K562 (cell line): ENCODE measurements at regions not wholly inside any gene's neighbourhood (a gene's known extent, or its start where the extent isn't known, plus 50 kb on each side); places are given as distances from the start of the nearest gene placed in this dataset.

ENCODE experiments used
- ATAC-seq: fragments of 200-7000 bp; cut with Tn5 transposase; 3 replicates; pipeline ENCODE4 v1.9.1; 2020; ENCODE audit warnings: moderate library complexity
- BruUV-seq: library from RNA; stranded (reverse); fragments of 400-500 nt; replicated peaks from 2 replicates; lab custom pipeline; 2021; lab: Mats Ljungman, UMichigan
- CTCF ChIA-PET: fragments of 300-600 bp; formaldehyde crosslinking; extraction: SDS; loops from one replicate; lab custom pipeline; 2021; ENCODE audit warnings: low intra/inter-chr PET ratio; lab: Yijun Ruan, JAX
- POLR2A ChIA-PET: fragments of 300-600, 350-650 bp; sonication (Branson Sonifier 250); formaldehyde crosslinking; extraction: SDS; loops from one replicate; lab custom pipeline; 2021; ENCODE audit warnings: antibody characterized with exemption, inconsistent platforms; lab: Yijun Ruan, JAX
- DNase-seq, 4 experiments: peaks; one replicate each; pipeline versions ENCODE4 v3.0.0 to v3.0.0-alpha.2; 2011 to 2018; ENCODE audit warnings: low spot score in 3 of 4, mixed read lengths in 3 of 4; ENCODE audit errors: extremely low read depth in 1 of 4
- FAIRE-seq: peaks from 2 replicates; lab custom pipeline; 2011; peaks lifted over from hg19 to GRCh38; lab: Jason Lieb, UNC
- H2AFZ ChIP-seq: 2 replicates; pipeline ENCODE4 v1.6.0; 2011; ENCODE audit warnings: low read depth, low read length, control low read depth, inconsistent platforms
- H3K27ac ChIP-seq: fragments of 200-600 bp; 3 replicates; pipeline ENCODE4 v1.8.0; 2011; ENCODE audit warnings: low read depth, mild to moderate bottlenecking, control low read depth, inconsistent platforms, low read length, moderate library complexity, mixed read lengths; ENCODE audit errors: extremely low read depth
- H3K27me3 ChIP-seq, 2 experiments: fragments of 300-600 bp in 1 of 2; 2 replicates in 1 of 2; 3 replicates in 1 of 2; pipeline versions ENCODE4 v1.6.0 to v1.8.0; 2011; ENCODE audit warnings: inconsistent platforms in 2 of 2, low read length in 2 of 2, mild to moderate bottlenecking in 1 of 2, mixed read lengths in 1 of 2, moderate library complexity in 1 of 2; ENCODE audit not compliant: control insufficient read depth in 2 of 2, insufficient read depth in 2 of 2
- H3K36me3 ChIP-seq: fragments of 300-600 bp; 3 replicates; pipeline ENCODE4 v1.8.0; 2011; ENCODE audit warnings: mild to moderate bottlenecking, low read length, inconsistent platforms; ENCODE audit not compliant: control insufficient read depth, insufficient read depth
- H3K4me1 ChIP-seq, 2 experiments: fragments of 200-600 bp in 1 of 2; replicated peaks in 1 of 2; 2 replicates in 1 of 2; 3 replicates in 1 of 2; pipeline versions ENCODE4 v1.5.1 to v1.8.0; 2011; ENCODE audit warnings: inconsistent platforms in 2 of 2, low read length in 2 of 2, mild to moderate bottlenecking in 1 of 2, mixed read lengths in 1 of 2, moderate library complexity in 1 of 2; ENCODE audit not compliant: control insufficient read depth in 2 of 2, insufficient read depth in 2 of 2
- H3K4me2 ChIP-seq: 2 replicates; pipeline ENCODE4 v1.6.1; 2011; ENCODE audit warnings: low read length, control low read depth, inconsistent platforms, mixed read lengths; ENCODE audit not compliant: insufficient read depth
- H3K4me3 ChIP-seq: fragments of 200-600 bp; sonication (generic), shearing (Covaris generic); 2 replicates; pipeline ENCODE4 v1.5.1; 2016; ENCODE audit warnings: control low read depth, inconsistent platforms
- H3K79me2 ChIP-seq: fragments of 200-600 bp; 3 replicates; pipeline ENCODE4 v1.8.0; 2011; ENCODE audit warnings: low read length, inconsistent platforms; ENCODE audit not compliant: control insufficient read depth, insufficient read depth
- H3K9ac ChIP-seq, 2 experiments: 2 replicates each; pipeline versions ENCODE4 v1.6.0 to v1.6.1; 2011; ENCODE audit warnings: low read depth in 2 of 2, low read length in 2 of 2, control low read depth in 1 of 2, inconsistent platforms in 1 of 2, mild to moderate bottlenecking in 1 of 2, mixed read lengths in 1 of 2; ENCODE audit not compliant: insufficient read depth in 1 of 2
- H3K9me1 ChIP-seq: one replicate; pipeline ENCODE4 v1.6.0; 2011; ENCODE audit warnings: inconsistent platforms, mild to moderate bottlenecking, low read length, moderate library complexity; ENCODE audit not compliant: control insufficient read depth, insufficient read depth
- H3K9me3 ChIP-seq: replicated peaks from 2 replicates; pipeline ENCODE4 v1.5.1; 2011; ENCODE audit warnings: low read depth, low read length, inconsistent platforms; ENCODE audit not compliant: control insufficient read depth, insufficient read depth
- H4K20me1 ChIP-seq: replicated peaks from 2 replicates; pipeline ENCODE4 v1.6.1; 2011; ENCODE audit warnings: low read length, inconsistent platforms, mixed read lengths; ENCODE audit not compliant: control insufficient read depth, insufficient read depth
- GTF3C2 ChIP-seq: IDR thresholded peaks from 3 replicates; pipeline ENCODE4 v1.6.1; 2011; ENCODE audit warnings: borderline replicate concordance, mild to moderate bottlenecking, moderate library complexity; ENCODE audit not compliant: insufficient read length; ENCODE audit errors: extremely low read depth
- RBM25 ChIP-seq: fragments of 200-400 bp; formaldehyde crosslinking; IDR thresholded peaks from 2 replicates; pipeline ENCODE4 v1.6.1; 2018; ENCODE audit warnings: low read length, low read depth, moderate library complexity; ENCODE audit not compliant: severe bottlenecking
- SLC30A9 ChIP-seq: fragments of 250-450 bp; sonication (Bioruptor Pico); IDR thresholded peaks from 2 replicates; pipeline ENCODE4 v1.8.0; 2022; ENCODE audit warnings: mild to moderate bottlenecking, moderate library complexity
- STAT5A ChIP-seq: IDR thresholded peaks from 2 replicates; pipeline ENCODE4 v1.6.1; 2012; ENCODE audit warnings: low read length, inconsistent platforms, borderline replicate concordance
- ZBTB12 ChIP-seq: fragments of 250-450 bp; sonication (Bioruptor Pico); IDR thresholded peaks from 2 replicates; pipeline ENCODE4 v1.4.0; 2020
- WGBS: fragments of 100-300 bp; shearing (Covaris generic); methylation state at CpG from one replicate; pipeline ENCODE4 v1.1.6; 2016; ENCODE audit warnings: low coverage, mixed read lengths; ENCODE audit not compliant: insufficient coverage; ENCODE audit errors: missing lambda C conversion rate; 5-methylcytosine and 5-hydroxymethylcytosine counted together
- in situ Hi-C: fragments of 300-500 bp; cut with MboI; formaldehyde crosslinking; loops from 4 replicates; pipeline ENCODE4 v1.15.0; 2018; ENCODE audit warnings: inconsistent platforms, mixed read lengths
- intact Hi-C: fragments of 100-400 bp; cut with micrococcal nuclease; formaldehyde crosslinking; loops from 2 replicates; pipeline ENCODE4 v1.14.2; 2022

- whole genome bisulfite sequencing: 0% methylated on average over 3 of the region's 3 CpGs
- intact Hi-C loops: no loop called here
- ATAC-seq (no peak), FAIRE-seq (no peak)
- Histone ChIP-seq H3K36me3 (no peaks in the 10 kb centered on the region), H3K4me1 (no peaks in the 10 kb centered on the region), H3K9ac (no peak overlapping the region), H3K4me2 (no peak overlapping the region)
- POLR2A ChIA-PET: no interaction called here
- no peak for TF ChIP-seq STAT5A
- TF ChIP-seq RBM25: no peak
- no peak for TF ChIP-seq SLC30A9 (CRISPR knock-in tag)
- no peak for TF ChIP-seq ZBTB12 (CRISPR knock-in tag)
- no peak for TF ChIP-seq GTF3C2
- TF ChIP-seq, all 486 proteins: peak for 0
- H3K27ac ChIP-seq: no peak overlapping the region
- DNase-seq: no peak
- H2AFZ ChIP-seq: no peak overlapping the region
- no peaks in the 10 kb centered on the region for H4K20me1 ChIP-seq
- CTCF ChIA-PET: no interaction called here
- in situ Hi-C loops: no loop called here
- no peak overlapping the region for H3K4me3 ChIP-seq
- no peaks in the 10 kb centered on the region for H3K9me1 ChIP-seq
- no TSS peak for BruUV-seq
- H3K27me3 ChIP-seq: peaks cover 4 to 5% of the 10 kb centered on the region in 2 experiments; a peak in 1 of 5 replicates
- no peaks in the 10 kb centered on the region for H3K79me2 ChIP-seq
- H3K9me3 ChIP-seq: no peaks in the 10 kb centered on the region
Observed at GRCh38 chr16:6218855-6219254, 1113.8 kb upstream of the RBFOX1 start.
